ENCODE measurements at regions not wholly inside any gene's neighbourhood (a gene's known extent, or its start where the extent isn't known, plus 50 kb on each side); places are given as distances from the start of the nearest gene placed in this dataset.
A peak's percentile ranks its signal among the peaks of the same experiment; 100 is the strongest.

DNA sequence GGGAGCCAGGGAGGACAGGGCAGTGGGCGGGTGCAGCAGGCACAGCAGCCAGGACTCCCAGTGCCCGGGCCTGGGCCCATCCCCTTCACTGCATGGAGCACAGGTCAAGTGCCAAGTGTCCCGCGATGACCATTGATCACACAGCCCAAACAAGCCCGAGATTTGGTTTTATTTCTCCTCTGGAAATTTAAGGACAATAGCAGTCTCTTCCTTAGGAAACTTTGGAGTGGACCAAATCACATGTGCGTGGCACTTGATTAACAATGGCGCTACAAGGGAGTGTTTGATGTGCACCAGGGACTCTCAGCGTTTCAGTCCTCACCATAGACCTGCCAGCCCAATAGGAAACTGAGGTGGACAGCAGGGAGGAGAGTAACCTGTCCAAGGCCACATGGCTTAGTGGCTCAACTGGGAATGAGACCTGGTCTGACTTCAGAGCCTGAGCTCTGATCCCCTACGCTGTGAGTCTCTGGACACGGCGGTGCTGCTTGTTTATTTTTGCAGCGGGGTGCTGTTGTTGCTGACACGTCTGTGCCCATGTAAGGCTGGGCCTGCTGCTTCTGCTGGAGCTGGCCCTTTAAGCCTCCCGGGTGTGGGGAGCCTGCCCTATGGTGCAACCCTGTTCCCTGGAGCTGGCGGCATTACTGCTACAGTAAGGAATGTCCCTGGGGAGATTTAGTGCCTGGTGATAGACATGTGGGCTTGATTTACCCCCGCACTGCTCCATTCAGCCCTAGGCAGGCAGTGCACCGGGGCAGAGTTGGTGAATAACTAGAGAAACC is 194.2 kb downstream of the INHBB start (continued):
- TF ChIP-seq, protein P1, sequence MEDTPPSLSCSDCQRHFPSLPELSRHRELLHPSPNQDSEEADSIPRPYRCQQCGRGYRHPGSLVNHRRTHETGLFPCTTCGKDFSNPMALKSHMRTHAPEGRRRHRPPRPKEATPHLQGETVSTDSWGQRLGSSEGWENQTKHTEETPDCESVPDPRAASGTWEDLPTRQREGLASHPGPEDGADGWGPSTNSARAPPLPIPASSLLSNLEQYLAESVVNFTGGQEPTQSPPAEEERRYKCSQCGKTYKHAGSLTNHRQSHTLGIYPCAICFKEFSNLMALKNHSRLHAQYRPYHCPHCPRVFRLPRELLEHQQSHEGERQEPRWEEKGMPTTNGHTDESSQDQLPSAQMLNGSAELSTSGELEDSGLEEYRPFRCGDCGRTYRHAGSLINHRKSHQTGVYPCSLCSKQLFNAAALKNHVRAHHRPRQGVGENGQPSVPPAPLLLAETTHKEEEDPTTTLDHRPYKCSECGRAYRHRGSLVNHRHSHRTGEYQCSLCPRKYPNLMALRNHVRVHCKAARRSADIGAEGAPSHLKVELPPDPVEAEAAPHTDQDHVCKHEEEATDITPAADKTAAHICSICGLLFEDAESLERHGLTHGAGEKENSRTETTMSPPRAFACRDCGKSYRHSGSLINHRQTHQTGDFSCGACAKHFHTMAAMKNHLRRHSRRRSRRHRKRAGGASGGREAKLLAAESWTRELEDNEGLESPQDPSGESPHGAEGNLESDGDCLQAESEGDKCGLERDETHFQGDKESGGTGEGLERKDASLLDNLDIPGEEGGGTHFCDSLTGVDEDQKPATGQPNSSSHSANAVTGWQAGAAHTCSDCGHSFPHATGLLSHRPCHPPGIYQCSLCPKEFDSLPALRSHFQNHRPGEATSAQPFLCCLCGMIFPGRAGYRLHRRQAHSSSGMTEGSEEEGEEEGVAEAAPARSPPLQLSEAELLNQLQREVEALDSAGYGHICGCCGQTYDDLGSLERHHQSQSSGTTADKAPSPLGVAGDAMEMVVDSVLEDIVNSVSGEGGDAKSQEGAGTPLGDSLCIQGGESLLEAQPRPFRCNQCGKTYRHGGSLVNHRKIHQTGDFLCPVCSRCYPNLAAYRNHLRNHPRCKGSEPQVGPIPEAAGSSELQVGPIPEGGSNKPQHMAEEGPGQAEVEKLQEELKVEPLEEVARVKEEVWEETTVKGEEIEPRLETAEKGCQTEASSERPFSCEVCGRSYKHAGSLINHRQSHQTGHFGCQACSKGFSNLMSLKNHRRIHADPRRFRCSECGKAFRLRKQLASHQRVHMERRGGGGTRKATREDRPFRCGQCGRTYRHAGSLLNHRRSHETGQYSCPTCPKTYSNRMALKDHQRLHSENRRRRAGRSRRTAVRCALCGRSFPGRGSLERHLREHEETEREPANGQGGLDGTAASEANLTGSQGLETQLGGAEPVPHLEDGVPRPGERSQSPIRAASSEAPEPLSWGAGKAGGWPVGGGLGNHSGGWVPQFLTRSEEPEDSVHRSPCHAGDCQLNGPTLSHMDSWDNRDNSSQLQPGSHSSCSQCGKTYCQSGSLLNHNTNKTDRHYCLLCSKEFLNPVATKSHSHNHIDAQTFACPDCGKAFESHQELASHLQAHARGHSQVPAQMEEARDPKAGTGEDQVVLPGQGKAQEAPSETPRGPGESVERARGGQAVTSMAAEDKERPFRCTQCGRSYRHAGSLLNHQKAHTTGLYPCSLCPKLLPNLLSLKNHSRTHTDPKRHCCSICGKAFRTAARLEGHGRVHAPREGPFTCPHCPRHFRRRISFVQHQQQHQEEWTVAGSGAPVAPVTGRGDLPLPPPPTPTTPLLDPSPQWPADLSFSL (CRISPR knock-in tag; IDR thresholded peaks at IDR 0.05): 0 out of 2 replicates have a peak, but pooled peaks have one; percentile 68
- TF ChIP-seq ZNF567 (CRISPR knock-in tag; IDR thresholded peaks at IDR 0.05; ENCODE audit: borderline replicate concordance) (no peak), PCBP1 (IDR thresholded peaks at IDR 0.05; ENCODE audit: borderline replicate concordance, low read depth, low read length) (no peak), ZNF17 (CRISPR knock-in tag; IDR thresholded peaks at IDR 0.05) (no peak), ZNF282 (IDR thresholded peaks at IDR 0.05; ENCODE audit: partially characterized antibody) (no peak), ZNF816 (CRISPR knock-in tag; IDR thresholded peaks at IDR 0.05; ENCODE audit: borderline replicate concordance) (peak; percentile 23; the same call in 1 of the 2 replicates), JUN (CRISPR knock-in tag; IDR thresholded peaks at IDR 0.05) (peak; percentile 91; the same call in 1 of the 2 replicates), ATAD3A (CRISPR knock-in tag; IDR thresholded peaks at IDR 0.05) (no peak), ZNF652 (CRISPR knock-in tag; IDR thresholded peaks at IDR 0.05; ENCODE audit: borderline replicate concordance, low read depth) (no peak), ZBTB3 (CRISPR knock-in tag; IDR thresholded peaks at IDR 0.05; ENCODE audit: borderline replicate concordance, low read depth) (peak; percentile 100), NAIF1 (CRISPR knock-in tag; IDR thresholded peaks at IDR 0.05; ENCODE audit: borderline replicate concordance) (no peak; the same call in 1 of the 2 replicates), FOXK1 (CRISPR knock-in tag; IDR thresholded peaks at IDR 0.05; ENCODE audit: borderline replicate concordance, low read depth) (peak; percentile 91; the same call in 1 of the 2 replicates), RARG (CRISPR knock-in tag; IDR thresholded peaks at IDR 0.05; ENCODE audit: low read depth) (0 out of 2 replicates have a peak, but pooled peaks have one; percentile 21), TAF1 (CRISPR knock-in tag; IDR thresholded peaks at IDR 0.05) (peak; percentile 30), ZSCAN21 (CRISPR knock-in tag; IDR thresholded peaks at IDR 0.05; ENCODE audit: borderline replicate concordance) (peak; percentile 64; the same call in 1 of the 2 replicates)
- TF ChIP-seq, protein P2, sequence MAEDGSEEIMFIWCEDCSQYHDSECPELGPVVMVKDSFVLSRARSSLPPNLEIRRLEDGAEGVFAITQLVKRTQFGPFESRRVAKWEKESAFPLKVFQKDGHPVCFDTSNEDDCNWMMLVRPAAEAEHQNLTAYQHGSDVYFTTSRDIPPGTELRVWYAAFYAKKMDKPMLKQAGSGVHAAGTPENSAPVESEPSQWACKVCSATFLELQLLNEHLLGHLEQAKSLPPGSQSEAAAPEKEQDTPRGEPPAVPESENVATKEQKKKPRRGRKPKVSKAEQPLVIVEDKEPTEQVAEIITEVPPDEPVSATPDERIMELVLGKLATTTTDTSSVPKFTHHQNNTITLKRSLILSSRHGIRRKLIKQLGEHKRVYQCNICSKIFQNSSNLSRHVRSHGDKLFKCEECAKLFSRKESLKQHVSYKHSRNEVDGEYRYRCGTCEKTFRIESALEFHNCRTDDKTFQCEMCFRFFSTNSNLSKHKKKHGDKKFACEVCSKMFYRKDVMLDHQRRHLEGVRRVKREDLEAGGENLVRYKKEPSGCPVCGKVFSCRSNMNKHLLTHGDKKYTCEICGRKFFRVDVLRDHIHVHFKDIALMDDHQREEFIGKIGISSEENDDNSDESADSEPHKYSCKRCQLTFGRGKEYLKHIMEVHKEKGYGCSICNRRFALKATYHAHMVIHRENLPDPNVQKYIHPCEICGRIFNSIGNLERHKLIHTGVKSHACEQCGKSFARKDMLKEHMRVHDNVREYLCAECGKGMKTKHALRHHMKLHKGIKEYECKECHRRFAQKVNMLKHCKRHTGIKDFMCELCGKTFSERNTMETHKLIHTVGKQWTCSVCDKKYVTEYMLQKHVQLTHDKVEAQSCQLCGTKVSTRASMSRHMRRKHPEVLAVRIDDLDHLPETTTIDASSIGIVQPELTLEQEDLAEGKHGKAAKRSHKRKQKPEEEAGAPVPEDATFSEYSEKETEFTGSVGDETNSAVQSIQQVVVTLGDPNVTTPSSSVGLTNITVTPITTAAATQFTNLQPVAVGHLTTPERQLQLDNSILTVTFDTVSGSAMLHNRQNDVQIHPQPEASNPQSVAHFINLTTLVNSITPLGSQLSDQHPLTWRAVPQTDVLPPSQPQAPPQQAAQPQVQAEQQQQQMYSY (CRISPR knock-in tag; IDR thresholded peaks at IDR 0.05): peak; percentile 42; the same call in 1 of the 2 replicates
- TF ChIP-seq, protein P3, sequence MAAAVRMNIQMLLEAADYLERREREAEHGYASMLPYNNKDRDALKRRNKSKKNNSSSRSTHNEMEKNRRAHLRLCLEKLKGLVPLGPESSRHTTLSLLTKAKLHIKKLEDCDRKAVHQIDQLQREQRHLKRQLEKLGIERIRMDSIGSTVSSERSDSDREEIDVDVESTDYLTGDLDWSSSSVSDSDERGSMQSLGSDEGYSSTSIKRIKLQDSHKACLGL (CRISPR knock-in tag; IDR thresholded peaks at IDR 0.05): peak; percentile 41
- TF ChIP-seq, protein P4, sequence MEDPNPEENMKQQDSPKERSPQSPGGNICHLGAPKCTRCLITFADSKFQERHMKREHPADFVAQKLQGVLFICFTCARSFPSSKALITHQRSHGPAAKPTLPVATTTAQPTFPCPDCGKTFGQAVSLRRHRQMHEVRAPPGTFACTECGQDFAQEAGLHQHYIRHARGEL (CRISPR knock-in tag; IDR thresholded peaks at IDR 0.05): no peak; the same call in 1 of the 2 replicates
